GM12878 (cell line): ENCODE measurements at regions not wholly inside any gene's neighbourhood (a gene's known extent, or its start where the extent isn't known, plus 50 kb on each side); places are given as distances from the start of the nearest gene placed in this dataset.

Experiments used
- ATAC-seq: fragments of 200-7000 bp; cut with Tn5 transposase; 3 replicates; pipeline ENCODE4 v1.9.1; 2020; ENCODE audit warnings: mild to moderate bottlenecking, moderate library complexity
- BruUV-seq: library from RNA; stranded (reverse); fragments of 400-500 nt; replicated peaks from 2 replicates; lab custom pipeline; 2021; lab: Mats Ljungman, UMichigan
- CTCF ChIA-PET: fragments of 300-600 bp; sonication (Branson Sonifier 250); formaldehyde crosslinking; extraction: SDS; loops from one replicate; lab custom pipeline; 2021; ENCODE audit warnings: inconsistent platforms; lab: Yijun Ruan, JAX
- POLR2A ChIA-PET: fragments of 350-600 bp; formaldehyde crosslinking; extraction: SDS; loops from one replicate; lab custom pipeline; 2021; ENCODE audit warnings: inconsistent platforms; lab: Charles Lee
- RAD21 ChIA-PET: fragments of 300-600 bp; sonication (Branson Sonifier 250); formaldehyde crosslinking; loops from one replicate; lab custom pipeline; 2023; ENCODE audit warnings: antibody characterized with exemption; ENCODE audit not compliant: unreplicated experiment; lab: Charles Lee
- SMC1A ChIA-PET: fragments of 300-600 bp; sonication (Branson Sonifier 250); formaldehyde crosslinking; loops from one replicate; lab custom pipeline; 2023; ENCODE audit not compliant: unreplicated experiment, uncharacterized antibody; lab: Charles Lee
- DNase-seq: peaks from one replicate; pipeline ENCODE4 v3.0.0-alpha.2; 2011; ENCODE audit warnings: low read depth, low spot score
- FAIRE-seq: peaks from 3 replicates; lab custom pipeline; 2011; peaks lifted over from hg19 to GRCh38; lab: Jason Lieb, UNC
- H2AFZ ChIP-seq: 2 replicates; pipeline ENCODE4 v1.6.0; 2011; ENCODE audit warnings: low read depth, low read length, control low read depth; ENCODE audit not compliant: control insufficient read depth
- H3K27ac ChIP-seq: 2 replicates; pipeline ENCODE4 v1.5.1; 2011; ENCODE audit warnings: control low read depth; ENCODE audit not compliant: control insufficient read depth, insufficient read depth
- H3K27me3 ChIP-seq, 2 experiments: replicated peaks in 1 of 2; 2 replicates each; pipeline versions ENCODE4 v1.6.0 to v1.6.1; 2011; ENCODE audit warnings: low read length in 1 of 2; ENCODE audit not compliant: control insufficient read depth in 2 of 2, insufficient read depth in 2 of 2
- H3K36me3 ChIP-seq, 2 experiments: 2 replicates each; pipeline ENCODE4 v1.5.1; 2011; ENCODE audit warnings: low read length in 1 of 2; ENCODE audit not compliant: control insufficient read depth in 2 of 2, insufficient read depth in 2 of 2
- H3K4me1 ChIP-seq: 2 replicates; pipeline ENCODE4 v1.6.1; 2011; ENCODE audit warnings: mild to moderate bottlenecking, low read length, moderate library complexity, mixed read lengths; ENCODE audit not compliant: control insufficient read depth, insufficient read depth
- H3K4me2 ChIP-seq: 2 replicates; pipeline ENCODE4 v1.6.0; 2011; ENCODE audit warnings: control low read depth; ENCODE audit not compliant: control insufficient read depth, insufficient read depth
- H3K4me3 ChIP-seq: fragments of 200-600 bp; sonication (generic); 2 replicates; pipeline ENCODE4 v1.5.1; 2016
- H3K79me2 ChIP-seq: 2 replicates; pipeline ENCODE4 v1.6.0; 2011; ENCODE audit warnings: low read length; ENCODE audit not compliant: control insufficient read depth, insufficient read depth
- H3K9ac ChIP-seq: 2 replicates; pipeline ENCODE4 v1.8.0; 2011; ENCODE audit warnings: low read length, control low read depth, mixed read lengths; ENCODE audit not compliant: control insufficient read depth, insufficient read depth
- H3K9me3 ChIP-seq: replicated peaks from 3 replicates; pipeline ENCODE4 v1.5.1; 2011; ENCODE audit warnings: mild to moderate bottlenecking, low read length; ENCODE audit not compliant: control insufficient read depth, insufficient read depth
- H4K20me1 ChIP-seq: 2 replicates; pipeline ENCODE4 v1.6.0; 2011; ENCODE audit not compliant: control insufficient read depth, insufficient read depth
- ATF3 ChIP-seq: IDR thresholded peaks from 2 replicates; pipeline ENCODE4 v1.6.1; 2011; ENCODE audit warnings: low read depth, mild to moderate bottlenecking, low read length, moderate library complexity, borderline replicate concordance; ENCODE audit errors: extremely low read depth
- BCL11A ChIP-seq: IDR thresholded peaks from 2 replicates; pipeline ENCODE4 v1.6.1; 2011; ENCODE audit warnings: low read depth, low read length
- EGR1 ChIP-seq, 2 experiments: IDR thresholded peaks; 1 replicate in 1 of 2; 2 replicates in 1 of 2; pipeline ENCODE4 v1.6.1; 2011 to 2012; ENCODE audit warnings: low read depth in 2 of 2, low read length in 2 of 2, borderline replicate concordance in 1 of 2, mild to moderate bottlenecking in 1 of 2, moderate library complexity in 1 of 2
- ESRRA ChIP-seq: IDR thresholded peaks from 2 replicates; pipeline ENCODE4 v1.6.1; 2012; ENCODE audit warnings: mild to moderate bottlenecking, low read length, improper control_type of control experiment
- EZH2 ChIP-seq: IDR thresholded peaks from 2 replicates; pipeline ENCODE4 v1.6.1; 2012; ENCODE audit warnings: low read depth, mild to moderate bottlenecking, control low read depth, inconsistent platforms, low read length, borderline replicate concordance; ENCODE audit not compliant: control insufficient read depth
- HDAC2 ChIP-seq: fragments of 200-600 bp; sonication (generic); IDR thresholded peaks from 2 replicates; pipeline ENCODE4 v1.6.1; 2017
- MYC ChIP-seq: IDR thresholded peaks from 2 replicates; pipeline ENCODE4 v1.6.1; 2011; ENCODE audit warnings: mild to moderate bottlenecking, low read length, moderate library complexity, inconsistent platforms; ENCODE audit not compliant: insufficient read depth, insufficient replicate concordance, insufficient read length, severe bottlenecking
- NFYB ChIP-seq: IDR thresholded peaks from 2 replicates; pipeline ENCODE4 v1.6.1; 2011; ENCODE audit warnings: low read depth, mild to moderate bottlenecking, low read length, improper control_type of control experiment, moderate library complexity; ENCODE audit not compliant: insufficient read depth
- RAD21 ChIP-seq: IDR thresholded peaks from 2 replicates; pipeline ENCODE4 v1.6.1; 2011; ENCODE audit warnings: mild to moderate bottlenecking, low read depth, low read length, moderate library complexity; ENCODE audit not compliant: insufficient read depth
- RAD51 ChIP-seq: fragments of 450-650 bp; IDR thresholded peaks from 2 replicates; pipeline ENCODE4 v1.6.1; 2016; ENCODE audit warnings: moderate library complexity, mild to moderate bottlenecking, inconsistent platforms
- RELB ChIP-seq: fragments of 450-650 bp; IDR thresholded peaks from 2 replicates; pipeline ENCODE4 v1.6.1; 2017; ENCODE audit warnings: low read depth, mild to moderate bottlenecking, moderate library complexity
- STAT1 ChIP-seq: fragments of 450-650 bp; conservative IDR thresholded peaks from 2 replicates; pipeline ENCODE4 v1.6.1; 2014; ENCODE audit warnings: antibody characterized with exemption, mild to moderate bottlenecking
- TARDBP ChIP-seq: IDR thresholded peaks from 2 replicates; pipeline ENCODE4 v1.6.1; 2016; ENCODE audit warnings: borderline replicate concordance
- TCF3 ChIP-seq: IDR thresholded peaks from 2 replicates; pipeline ENCODE4 v1.6.1; 2012; ENCODE audit warnings: low read depth, mild to moderate bottlenecking, low read length, borderline replicate concordance; ENCODE audit not compliant: insufficient read depth
- WGBS: methylation state at CpG from one replicate; pipeline ENCODE4 v1.1.6; 2016; ENCODE audit warnings: low lambda C conversion rate; ENCODE audit not compliant: insufficient replicate concordance, insufficient coverage; ENCODE audit errors: missing lambda C conversion rate; 5-methylcytosine and 5-hydroxymethylcytosine counted together
- in situ Hi-C: fragments of 300-500 bp; cut with MboI; formaldehyde crosslinking; loops from 9 replicates; pipeline ENCODE4 v1.14.3; 2018; ENCODE audit warnings: mixed read lengths
- intact Hi-C: fragments of 100-400 bp; cut with micrococcal nuclease; formaldehyde crosslinking; loops from one replicate; pipeline ENCODE4 v1.14.2; 2022; ENCODE audit not compliant: unreplicated experiment

- POLR2A ChIA-PET: no interaction called here
- no peak overlapping the region for H3K9ac ChIP-seq
- ATAC-seq (no peak), DNase-seq (no peak), FAIRE-seq (no peak)
- RAD21 ChIA-PET: no interaction called here
- H4K20me1 ChIP-seq: no peaks in the 10 kb centered on the region
- SMC1A ChIA-PET: no interaction called here
- BruUV-seq: no TSS peak
- no peak overlapping the region for H3K27ac ChIP-seq
- no peaks in the 10 kb centered on the region for H3K4me1 ChIP-seq
- TF ChIP-seq RELB (no peak), NFYB (no peak), ATF3 (no peak)
- H3K4me3 ChIP-seq: no peak overlapping the region
- CTCF ChIA-PET: no interaction called here
- in situ Hi-C loops: no loop called here
- no peak overlapping the region for H2AFZ ChIP-seq
- WGBS: 5% methylated on average over 1 of the region's 1 CpG
- H3K4me2 ChIP-seq: no peak overlapping the region
- H3K9me3 ChIP-seq: no peaks in the 10 kb centered on the region
- intact Hi-C loops: no loop called here
- H3K79me2 ChIP-seq: no peaks in the 10 kb centered on the region
- no peaks in the 10 kb centered on the region for H3K36me3 ChIP-seq
- H3K27me3 ChIP-seq: no peaks in the 10 kb centered on the region
Measured at GRCh38 chr20:39523405-39523804, 561.3 kb downstream of the DHX35 start.

GRCh38 chr20:39518654-39519053 lies 556.5 kb downstream of the DHX35 start:
- CTCF ChIA-PET: no interaction called here
- no peak for TF ChIP-seq MYC
- no peak for TF ChIP-seq TCF3
- TF ChIP-seq TARDBP: no peak
- no peak for TF ChIP-seq BCL11A
- no peak for TF ChIP-seq RAD51
- TF ChIP-seq HDAC2: no peak
- TF ChIP-seq EGR1 (IDR thresholded peaks at IDR 0.05; ENCODE audit: borderline replicate concordance in 1 of 2, low read depth in 2 of 2, low read length in 2 of 2): no peak
- TF ChIP-seq RAD21: no peak
- no peak for TF ChIP-seq STAT1
- no peak for TF ChIP-seq EZH2
- TF ChIP-seq ESRRA: no peak

More at GRCh38 chr20:39518654-39519053, 556.5 kb downstream of the DHX35 start:
- FAIRE-seq (no peak), DNase-seq (no peak), ATAC-seq (no peak)
- Histone ChIP-seq H3K4me2 (no peak overlapping the region), H2AFZ (no peak overlapping the region), H3K79me2 (no peaks in the 10 kb centered on the region), H3K27ac (no peak overlapping the region), H4K20me1 (no peaks in the 10 kb centered on the region), H3K9ac (no peak overlapping the region), H3K36me3 (no peaks in the 10 kb centered on the region), H3K4me1 (no peaks in the 10 kb centered on the region), H3K4me3 (no peak overlapping the region), H3K9me3 (no peaks in the 10 kb centered on the region), H3K27me3 (no peaks in the 10 kb centered on the region)
- in situ Hi-C loops (no loop called here), intact Hi-C loops (no loop called here)
- ChIA-PET RAD21 (no interaction called here), POLR2A (no interaction called here), SMC1A (no interaction called here)
- BruUV-seq: no TSS peak
- 1% methylated on average over 5 of the region's 5 CpGs for WGBS
